ENCODE measurements at regions not wholly inside any gene's neighbourhood (a gene's known extent, or its start where the extent isn't known, plus 50 kb on each side); places are given as distances from the start of the nearest gene placed in this dataset.

DNA sequence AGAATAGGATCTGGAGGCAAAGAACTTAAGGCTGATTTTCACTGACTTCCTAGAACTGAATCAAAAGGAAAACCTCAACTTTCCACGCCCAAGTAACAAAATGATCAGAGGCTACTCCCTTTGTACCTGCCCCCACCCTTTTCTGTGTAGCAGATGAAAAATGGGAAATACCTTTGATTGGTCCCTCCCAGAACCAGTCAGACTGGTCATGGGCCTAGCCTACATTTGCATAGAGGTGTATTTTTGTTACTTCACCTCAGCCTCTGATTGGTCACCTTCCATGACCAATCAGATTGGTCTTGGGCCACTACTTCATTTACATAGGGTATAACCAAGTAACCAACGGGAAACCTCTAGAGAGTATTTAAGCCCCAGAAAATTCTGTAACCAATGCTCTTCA is 1553.5 kb upstream of the C9orf72 start:
- TF ChIP-seq, protein P1, sequence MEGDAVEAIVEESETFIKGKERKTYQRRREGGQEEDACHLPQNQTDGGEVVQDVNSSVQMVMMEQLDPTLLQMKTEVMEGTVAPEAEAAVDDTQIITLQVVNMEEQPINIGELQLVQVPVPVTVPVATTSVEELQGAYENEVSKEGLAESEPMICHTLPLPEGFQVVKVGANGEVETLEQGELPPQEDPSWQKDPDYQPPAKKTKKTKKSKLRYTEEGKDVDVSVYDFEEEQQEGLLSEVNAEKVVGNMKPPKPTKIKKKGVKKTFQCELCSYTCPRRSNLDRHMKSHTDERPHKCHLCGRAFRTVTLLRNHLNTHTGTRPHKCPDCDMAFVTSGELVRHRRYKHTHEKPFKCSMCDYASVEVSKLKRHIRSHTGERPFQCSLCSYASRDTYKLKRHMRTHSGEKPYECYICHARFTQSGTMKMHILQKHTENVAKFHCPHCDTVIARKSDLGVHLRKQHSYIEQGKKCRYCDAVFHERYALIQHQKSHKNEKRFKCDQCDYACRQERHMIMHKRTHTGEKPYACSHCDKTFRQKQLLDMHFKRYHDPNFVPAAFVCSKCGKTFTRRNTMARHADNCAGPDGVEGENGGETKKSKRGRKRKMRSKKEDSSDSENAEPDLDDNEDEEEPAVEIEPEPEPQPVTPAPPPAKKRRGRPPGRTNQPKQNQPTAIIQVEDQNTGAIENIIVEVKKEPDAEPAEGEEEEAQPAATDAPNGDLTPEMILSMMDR (IDR thresholded peaks at IDR 0.05; ENCODE audit: low read depth, low read length) = no peak

DNA sequence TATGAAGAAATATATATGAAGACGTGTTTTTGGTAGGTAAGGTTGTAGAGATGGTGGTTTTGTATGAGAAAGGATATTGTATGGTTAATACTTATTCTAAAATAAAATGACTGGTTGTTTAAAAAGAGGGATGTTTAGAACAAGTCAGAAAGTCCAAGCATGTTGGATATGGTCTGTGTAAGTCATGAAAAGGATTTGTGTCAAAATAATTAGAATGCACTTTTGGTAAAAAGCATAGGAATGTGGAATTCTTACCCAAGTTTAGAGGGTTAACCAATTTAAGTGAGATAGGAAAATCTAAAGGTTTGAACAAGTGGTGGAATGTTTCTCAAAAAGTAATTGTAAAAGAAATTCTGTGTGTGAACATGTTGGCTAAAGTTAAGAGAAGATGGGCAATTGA is 1556.5 kb upstream of the C9orf72 start:
- TF ChIP-seq, protein P1 (IDR thresholded peaks at IDR 0.05; ENCODE audit: low read depth, low read length) = no peak
- H3K4me3 ChIP-seq (ENCODE audit: low read depth, low read length) = no peak overlapping the region

More for the DNA sequence above, 1553.5 kb upstream of the C9orf72 start:
- H3K4me3 ChIP-seq (ENCODE audit: low read depth, low read length) = no peak overlapping the region

- no peak overlapping the region for H3K4me3 ChIP-seq (ENCODE audit: low read depth, low read length)
- TF ChIP-seq, protein P1 (IDR thresholded peaks at IDR 0.05; ENCODE audit: low read depth, low read length) = no peak
Measured at GRCh38 chr9:29144476-29144875, 1571.2 kb upstream of the C9orf72 start.

- TF ChIP-seq, protein P1 (IDR thresholded peaks at IDR 0.05; ENCODE audit: low read depth, low read length) = no peak
- no peak overlapping the region for H3K4me3 ChIP-seq (ENCODE audit: low read depth, low read length)
Measured at GRCh38 chr9:29150606-29151005, 1577.3 kb upstream of the C9orf72 start.

DNA sequence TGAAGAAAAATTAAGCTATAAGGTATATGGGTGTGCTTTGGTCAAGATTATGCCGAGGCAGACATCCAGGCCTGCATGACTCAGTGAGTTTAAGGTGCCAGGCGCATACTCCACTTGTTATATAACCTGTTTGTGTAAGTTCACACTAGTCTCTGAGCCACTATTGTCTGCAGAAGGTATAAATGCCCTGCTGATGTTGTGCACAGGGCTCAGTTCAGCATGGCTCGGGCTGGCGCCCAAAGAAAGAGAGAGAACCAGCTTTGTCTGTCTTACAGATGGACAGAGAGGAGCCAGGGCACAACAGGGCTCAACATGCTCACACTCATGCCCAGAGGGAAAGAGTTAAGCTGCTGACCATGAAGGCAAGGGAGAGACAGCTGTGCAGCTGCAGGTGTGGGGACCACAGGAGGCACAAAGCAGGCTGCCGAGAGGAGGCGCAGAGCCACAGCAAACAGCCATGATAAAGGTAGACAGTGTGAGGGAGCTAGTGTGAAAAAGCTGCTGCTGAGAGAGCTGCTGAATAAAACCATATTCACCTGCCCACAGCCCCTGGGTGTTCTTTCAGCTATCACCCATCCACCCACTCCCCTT is 1587.6 kb upstream of the C9orf72 start:
- TF ChIP-seq, protein P1 (IDR thresholded peaks at IDR 0.05; ENCODE audit: low read depth, low read length) = no peak
- no peak overlapping the region for H3K4me3 ChIP-seq (ENCODE audit: low read depth, low read length)

DNA sequence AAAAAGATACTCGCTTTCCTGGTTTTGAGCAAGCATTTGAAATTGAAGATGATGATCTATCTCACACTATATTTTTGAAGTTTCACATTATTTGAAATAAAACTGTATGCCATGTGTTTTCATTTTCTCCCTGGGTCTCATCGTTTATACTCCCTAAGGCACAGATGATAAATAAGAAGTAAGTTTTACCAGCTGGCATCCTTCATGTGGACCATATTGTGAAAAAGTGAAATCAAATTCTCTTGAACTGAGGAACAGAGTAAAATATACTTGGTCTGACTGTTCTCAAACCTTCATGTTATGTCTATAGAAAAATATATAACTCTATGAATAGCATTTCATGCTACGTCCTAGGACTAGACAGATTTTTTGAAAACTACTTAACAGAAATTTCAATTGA is 1600.9 kb upstream of the C9orf72 start:
- H3K4me3 ChIP-seq (ENCODE audit: low read depth, low read length) = no peak overlapping the region
- TF ChIP-seq, protein P1 (IDR thresholded peaks at IDR 0.05; ENCODE audit: low read depth, low read length) = no peak

- TF ChIP-seq, protein P1 (IDR thresholded peaks at IDR 0.05; ENCODE audit: low read depth, low read length) = no peak
- no peak overlapping the region for H3K4me3 ChIP-seq (ENCODE audit: low read depth, low read length)
Measured at GRCh38 chr9:29176231-29176630, 1603.0 kb upstream of the C9orf72 start.

Measured in WI38 (cell line).